Erythroblast (primary cell): ENCODE measurements at regions not wholly inside any gene's neighbourhood (a gene's known extent, or its start where the extent isn't known, plus 50 kb on each side); places are given as distances from the start of the nearest gene placed in this dataset.
"Not testable (repeated sequence)": the region's sequence is repeated elsewhere in the genome, so short reads cannot be mapped to it uniquely, and the experiment has no call there.

ENCODE experiments used
- DNase-seq, 2 experiments: peaks; one replicate each; lab custom pipeline; 2025; lab: John Stamatoyannopoulos, UW
- GATA1 ChIP-seq: IDR thresholded peaks from 2 replicates; pipeline ENCODE4 v1.6.1; 2011; ENCODE audit warnings: low read depth, mild to moderate bottlenecking, control low read depth, low read length, moderate library complexity
- POLR2A ChIP-seq: IDR thresholded peaks from 2 replicates; pipeline ENCODE4 v1.6.1; 2011; ENCODE audit warnings: mild to moderate bottlenecking, low read length

GRCh38 chr13:59437544-59438301, 726.0 kb downstream of the DIAPH3 start:
- DNase-seq = no peak
- TF ChIP-seq POLR2A (no peak), GATA1 (no peak)

GRCh38 chr13:59439776-59440428, 723.8 kb downstream of the DIAPH3 start:
- no peak for DNase-seq
- TF ChIP-seq POLR2A (no peak), GATA1 (no peak)

GRCh38 chr13:59441068-59441467, 722.7 kb downstream of the DIAPH3 start:
- not testable (repeated sequence) for DNase-seq

GRCh38 chr13:59441596-59442280, 722.0 kb downstream of the DIAPH3 start:
- no peak for DNase-seq
- no peak for TF ChIP-seq POLR2A
- TF ChIP-seq GATA1 = no peak

- no peak for TF ChIP-seq GATA1
- no peak for DNase-seq
Observed at GRCh38 chr13:59442461-59442860, 721.3 kb downstream of the DIAPH3 start.

- peak in 1 of 2 experiments; percentile 28 for DNase-seq
- no peak for TF ChIP-seq POLR2A
- no peak for TF ChIP-seq GATA1
Observed at GRCh38 chr13:59442944-59443486, 720.7 kb downstream of the DIAPH3 start.

GRCh38 chr13:59444210-59444857, 719.4 kb downstream of the DIAPH3 start:
- TF ChIP-seq POLR2A = no peak
- TF ChIP-seq GATA1 = no peak
- no peak for DNase-seq

GRCh38 chr13:59445812-59446211, 717.9 kb downstream of the DIAPH3 start:
- no peak for DNase-seq
- TF ChIP-seq GATA1 (no peak), POLR2A (no peak)

- no peak for DNase-seq
Observed at GRCh38 chr13:59446391-59446790, 717.3 kb downstream of the DIAPH3 start.

GRCh38 chr13:59447031-59447430, 716.7 kb downstream of the DIAPH3 start:
- no peak for TF ChIP-seq GATA1
- TF ChIP-seq POLR2A = no peak
- no peak for DNase-seq

More at GRCh38 chr13:59446391-59446790, 717.3 kb downstream of the DIAPH3 start:
- TF ChIP-seq POLR2A = no peak
- TF ChIP-seq GATA1 = no peak

- TF ChIP-seq GATA1 (no peak), POLR2A (no peak)
- no peak for DNase-seq
Observed at GRCh38 chr13:59447846-59448620, 715.7 kb downstream of the DIAPH3 start.

GRCh38 chr13:59449750-59450149, 714.0 kb downstream of the DIAPH3 start:
- TF ChIP-seq GATA1 (no peak), POLR2A (no peak)
- DNase-seq = no peak

- no peak for TF ChIP-seq GATA1
- DNase-seq = no peak
Observed at GRCh38 chr13:59450229-59450628, 713.5 kb downstream of the DIAPH3 start.
